ENCODE measurements at regions not wholly inside any gene's neighbourhood (a gene's known extent, or its start where the extent isn't known, plus 50 kb on each side); places are given as distances from the start of the nearest gene placed in this dataset.

- Histone ChIP-seq H3K4me1 (ENCODE audit: control insufficient read depth in 1 of 2, insufficient read depth in 2 of 2, low read length in 2 of 2) (no peaks in the 10 kb centered on the region), H3K23ac (ENCODE audit: low read length) (peak overlapping the region; percentile 68), H3K4ac (ENCODE audit: low read depth, low read length) (no peak overlapping the region), H4K91ac (ENCODE audit: low read depth, low read length) (no peak overlapping the region), H4K12ac (ENCODE audit: low read depth, low read length) (no peak overlapping the region), H3K27ac (ENCODE audit: low read depth, low read length) (no peak overlapping the region), H3K14ac (ENCODE audit: low read length) (no peak overlapping the region), H3K18ac (ENCODE audit: low read length) (no peak overlapping the region), H2BK120ac (ENCODE audit: insufficient read depth, low read length, poor library complexity) (no peak overlapping the region), H3K79me2 (ENCODE audit: control insufficient read depth, insufficient read depth, low read length, poor library complexity) (no peaks in the 10 kb centered on the region), H3K4me3 (ENCODE audit: low read depth, low read length) (no peak overlapping the region), H2BK12ac (ENCODE audit: low read length) (no peak overlapping the region), H3K9ac (ENCODE audit: low read length) (no peak overlapping the region), H2BK5ac (ENCODE audit: low read depth, low read length, poor library complexity) (no peak overlapping the region), H2AFZ (ENCODE audit: insufficient read depth, low read length, poor library complexity) (no peak overlapping the region), H3K4me2 (ENCODE audit: low read length) (no peak overlapping the region), H2AK5ac (ENCODE audit: low read length) (no peak overlapping the region), H3K36me3 (ENCODE audit: control insufficient read depth in 1 of 2, insufficient read depth in 2 of 2, low read length in 2 of 2) (no peaks in the 10 kb centered on the region), H3K27me3 (ENCODE audit: insufficient read depth, low read length) (no peaks in the 10 kb centered on the region), H4K8ac (ENCODE audit: low read depth, low read length) (no peak overlapping the region), H3K79me1 (ENCODE audit: low read length) (no peaks in the 10 kb centered on the region), H3K9me3 (ENCODE audit: insufficient read depth, low read depth, low read length) (no peaks in the 10 kb centered on the region)
- WGBS (ENCODE audit: extremely low coverage, insufficient coverage, insufficient read length): no CpG with 5 or more reads among the region's 1 CpG
- DNase-seq: no peak
Measured at GRCh38 chr5:120260651-120261050, 203.4 kb upstream of the PRR16 start.

DNA sequence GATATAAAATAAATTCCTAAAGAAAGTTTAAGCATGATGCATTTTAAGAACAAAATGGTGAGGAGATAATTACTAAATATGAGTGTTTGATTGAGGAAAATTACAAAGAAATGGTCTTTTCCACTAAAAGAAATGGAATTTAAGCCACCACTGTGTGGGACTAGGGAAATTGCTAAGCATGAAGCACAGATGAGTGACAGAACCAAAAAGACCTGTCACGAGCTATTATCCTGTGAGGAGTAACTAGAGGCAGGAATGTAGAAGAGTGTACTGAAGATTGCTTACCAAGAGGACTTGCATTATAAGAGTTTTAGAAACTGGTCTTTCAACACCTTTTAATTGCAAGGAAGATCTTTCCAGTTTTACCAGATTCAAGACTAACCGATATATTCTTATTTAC is 193.6 kb upstream of the PRR16 start:
- H4K91ac ChIP-seq (ENCODE audit: low read depth, low read length): no peak overlapping the region
- H3K27me3 ChIP-seq (ENCODE audit: insufficient read depth, low read length): no peaks in the 10 kb centered on the region
- no peak overlapping the region for H2BK5ac ChIP-seq (ENCODE audit: low read depth, low read length, poor library complexity)
- no peaks in the 10 kb centered on the region for H3K9me3 ChIP-seq (ENCODE audit: insufficient read depth, low read depth, low read length)
- H3K9ac ChIP-seq (ENCODE audit: low read length): no peak overlapping the region
- H3K14ac ChIP-seq (ENCODE audit: low read length): no peak overlapping the region
- no peak overlapping the region for H3K27ac ChIP-seq (ENCODE audit: low read depth, low read length)
- no peak overlapping the region for H3K18ac ChIP-seq (ENCODE audit: low read length)
- no peak overlapping the region for H3K4ac ChIP-seq (ENCODE audit: low read depth, low read length)
- no peak overlapping the region for H3K4me3 ChIP-seq (ENCODE audit: low read depth, low read length)
- H2AK5ac ChIP-seq (ENCODE audit: low read length): no peak overlapping the region
- H2BK12ac ChIP-seq (ENCODE audit: low read length): no peak overlapping the region
- H3K79me2 ChIP-seq (ENCODE audit: control insufficient read depth, insufficient read depth, low read length, poor library complexity): no peaks in the 10 kb centered on the region
- no CpG with 5 or more reads among the region's 2 CpGs for WGBS (ENCODE audit: extremely low coverage, insufficient coverage, insufficient read length)
- peak in 1 of 2 donors; percentile 4 for DNase-seq
- H3K79me1 ChIP-seq (ENCODE audit: low read length): no peaks in the 10 kb centered on the region
- no peak overlapping the region for H2AFZ ChIP-seq (ENCODE audit: insufficient read depth, low read length, poor library complexity)
- H4K8ac ChIP-seq (ENCODE audit: low read depth, low read length): no peak overlapping the region
- no peaks in the 10 kb centered on the region for H3K36me3 ChIP-seq (ENCODE audit: control insufficient read depth in 1 of 2, insufficient read depth in 2 of 2, low read length in 2 of 2)
- no peaks in the 10 kb centered on the region for H3K4me1 ChIP-seq (ENCODE audit: control insufficient read depth in 1 of 2, insufficient read depth in 2 of 2, low read length in 2 of 2)
- H3K4me2 ChIP-seq (ENCODE audit: low read length): no peak overlapping the region
- no peak overlapping the region for H3K23ac ChIP-seq (ENCODE audit: low read length)
- no peak overlapping the region for H4K12ac ChIP-seq (ENCODE audit: low read depth, low read length)
- H2BK120ac ChIP-seq (ENCODE audit: insufficient read depth, low read length, poor library complexity): no peak overlapping the region

DNA sequence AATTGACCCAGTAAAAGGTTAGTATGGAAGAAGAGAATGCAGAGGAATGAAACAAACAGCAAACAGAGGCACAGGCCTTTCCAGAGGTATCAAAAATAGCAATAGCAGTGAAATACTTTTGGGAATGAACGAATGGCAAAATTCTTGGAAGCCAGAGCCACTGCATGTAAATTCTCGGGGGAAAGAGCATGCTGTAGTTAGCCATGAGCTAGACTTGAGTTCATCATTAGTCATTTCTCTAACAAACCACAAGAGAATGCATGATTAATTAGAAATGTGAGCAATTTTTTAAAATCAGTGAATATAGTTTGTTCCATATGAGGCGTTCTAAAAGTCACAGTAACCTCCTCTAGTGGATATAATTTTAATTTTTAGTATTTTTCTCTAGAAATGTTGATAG is 170.3 kb upstream of the PRR16 start:
- no peak overlapping the region for H3K4me2 ChIP-seq (ENCODE audit: low read length)
- H3K79me2 ChIP-seq (ENCODE audit: control insufficient read depth, insufficient read depth, low read length, poor library complexity): no peaks in the 10 kb centered on the region
- no peak overlapping the region for H3K4me3 ChIP-seq (ENCODE audit: low read depth, low read length)
- no peak overlapping the region for H4K91ac ChIP-seq (ENCODE audit: low read depth, low read length)
- no peak overlapping the region for H3K9ac ChIP-seq (ENCODE audit: low read length)
- no peak overlapping the region for H2AK5ac ChIP-seq (ENCODE audit: low read length)
- WGBS (ENCODE audit: extremely low coverage, insufficient coverage, insufficient read length): no CpG with 5 or more reads among the region's 3 CpGs
- no peaks in the 10 kb centered on the region for H3K36me3 ChIP-seq (ENCODE audit: control insufficient read depth in 1 of 2, insufficient read depth in 2 of 2, low read length in 2 of 2)
- H3K18ac ChIP-seq (ENCODE audit: low read length): no peak overlapping the region
- no peak overlapping the region for H2BK5ac ChIP-seq (ENCODE audit: low read depth, low read length, poor library complexity)
- H3K27me3 ChIP-seq (ENCODE audit: insufficient read depth, low read length): no peaks in the 10 kb centered on the region
- no peak overlapping the region for H2BK12ac ChIP-seq (ENCODE audit: low read length)
- H3K4me1 ChIP-seq (ENCODE audit: control insufficient read depth in 1 of 2, insufficient read depth in 2 of 2, low read length in 2 of 2): no peaks in the 10 kb centered on the region
- no peak overlapping the region for H2AFZ ChIP-seq (ENCODE audit: insufficient read depth, low read length, poor library complexity)
- H3K9me3 ChIP-seq (ENCODE audit: insufficient read depth, low read depth, low read length): no peaks in the 10 kb centered on the region
- no peak overlapping the region for H3K27ac ChIP-seq (ENCODE audit: low read depth, low read length)
- H4K8ac ChIP-seq (ENCODE audit: low read depth, low read length): no peak overlapping the region
- DNase-seq: no peak
- no peak overlapping the region for H4K12ac ChIP-seq (ENCODE audit: low read depth, low read length)
- no peak overlapping the region for H2BK120ac ChIP-seq (ENCODE audit: insufficient read depth, low read length, poor library complexity)
- no peak overlapping the region for H3K23ac ChIP-seq (ENCODE audit: low read length)
- no peak overlapping the region for H3K4ac ChIP-seq (ENCODE audit: low read depth, low read length)
- no peaks in the 10 kb centered on the region for H3K79me1 ChIP-seq (ENCODE audit: low read length)
- no peak overlapping the region for H3K14ac ChIP-seq (ENCODE audit: low read length)

GRCh38 chr5:120297616-120298015 is 166.5 kb upstream of the PRR16 start:
- no peak overlapping the region for H4K12ac ChIP-seq (ENCODE audit: low read depth, low read length)
- H3K14ac ChIP-seq (ENCODE audit: low read length): no peak overlapping the region
- H3K4me3 ChIP-seq (ENCODE audit: low read depth, low read length): no peak overlapping the region
- no peak overlapping the region for H2AFZ ChIP-seq (ENCODE audit: insufficient read depth, low read length, poor library complexity)
- no peak overlapping the region for H4K8ac ChIP-seq (ENCODE audit: low read depth, low read length)
- H2BK120ac ChIP-seq (ENCODE audit: insufficient read depth, low read length, poor library complexity): no peak overlapping the region
- no peak overlapping the region for H4K91ac ChIP-seq (ENCODE audit: low read depth, low read length)
- no peaks in the 10 kb centered on the region for H3K4me1 ChIP-seq (ENCODE audit: control insufficient read depth in 1 of 2, insufficient read depth in 2 of 2, low read length in 2 of 2)
- H3K4ac ChIP-seq (ENCODE audit: low read depth, low read length): no peak overlapping the region
- no peak overlapping the region for H3K9ac ChIP-seq (ENCODE audit: low read length)
- DNase-seq: no peak
- H2BK12ac ChIP-seq (ENCODE audit: low read length): no peak overlapping the region
- no peak overlapping the region for H3K27ac ChIP-seq (ENCODE audit: low read depth, low read length)
- no peaks in the 10 kb centered on the region for H3K27me3 ChIP-seq (ENCODE audit: insufficient read depth, low read length)
- no peak overlapping the region for H3K23ac ChIP-seq (ENCODE audit: low read length)
- no CpG with 5 or more reads among the region's 1 CpG for WGBS (ENCODE audit: extremely low coverage, insufficient coverage, insufficient read length)
- H3K4me2 ChIP-seq (ENCODE audit: low read length): no peak overlapping the region
- no peak overlapping the region for H3K18ac ChIP-seq (ENCODE audit: low read length)
- H3K36me3 ChIP-seq (ENCODE audit: control insufficient read depth in 1 of 2, insufficient read depth in 2 of 2, low read length in 2 of 2): no peaks in the 10 kb centered on the region
- no peak overlapping the region for H2AK5ac ChIP-seq (ENCODE audit: low read length)
- H2BK5ac ChIP-seq (ENCODE audit: low read depth, low read length, poor library complexity): no peak overlapping the region
- no peaks in the 10 kb centered on the region for H3K9me3 ChIP-seq (ENCODE audit: insufficient read depth, low read depth, low read length)
- no peaks in the 10 kb centered on the region for H3K79me2 ChIP-seq (ENCODE audit: control insufficient read depth, insufficient read depth, low read length, poor library complexity)
- no peaks in the 10 kb centered on the region for H3K79me1 ChIP-seq (ENCODE audit: low read length)

Data from trophoblast cell (in vitro differentiated cells and primary cell).